ENCODE measurements at regions not wholly inside any gene's neighbourhood (a gene's known extent, or its start where the extent isn't known, plus 50 kb on each side); places are given as distances from the start of the nearest gene placed in this dataset.

GRCh38 chr7:70884440-70884764 lies 247.5 kb upstream of the GALNT17 start:
- no peak for DNase-seq
- Histone ChIP-seq H3K9me3 (no peaks in the 10 kb centered on the region), H3K27me3 (no peaks in the 10 kb centered on the region), H3K4me1 (no peaks in the 10 kb centered on the region), H3K27ac (no peak overlapping the region), H3K4me3 (no peak overlapping the region), H3K36me3 (no peaks in the 10 kb centered on the region)
- TF ChIP-seq POLR2A (IDR thresholded peaks at IDR 0.05) (no peak), CTCF (IDR thresholded peaks at IDR 0.05) (no peak)
- intact Hi-C loops (cut with DNase I; ENCODE audit: low total_unique reads): no loop called here

GRCh38 chr7:70884809-70885208 lies 247.1 kb upstream of the GALNT17 start:
- Histone ChIP-seq H3K27ac (no peak overlapping the region), H3K4me3 (no peak overlapping the region), H3K36me3 (no peaks in the 10 kb centered on the region), H3K9me3 (no peaks in the 10 kb centered on the region), H3K27me3 (no peaks in the 10 kb centered on the region), H3K4me1 (no peaks in the 10 kb centered on the region)
- intact Hi-C loops (cut with DNase I; ENCODE audit: low total_unique reads): no loop called here
- no peak for TF ChIP-seq POLR2A (IDR thresholded peaks at IDR 0.05)
- no peak for TF ChIP-seq CTCF (IDR thresholded peaks at IDR 0.05)
- no peak for DNase-seq

- no peaks in the 10 kb centered on the region for H3K4me1 ChIP-seq
- no peaks in the 10 kb centered on the region for H3K27me3 ChIP-seq
- no peaks in the 10 kb centered on the region for H3K36me3 ChIP-seq
- no peak for DNase-seq
- H3K9me3 ChIP-seq: no peaks in the 10 kb centered on the region
- intact Hi-C loops (cut with DNase I; ENCODE audit: low total_unique reads): no loop called here
- no peak overlapping the region for H3K4me3 ChIP-seq
- TF ChIP-seq POLR2A (IDR thresholded peaks at IDR 0.05) (no peak), CTCF (IDR thresholded peaks at IDR 0.05) (no peak)
- H3K27ac ChIP-seq: no peak overlapping the region
Measured at GRCh38 chr7:70886547-70886946, 245.4 kb upstream of the GALNT17 start.

- H3K4me1 ChIP-seq: no peaks in the 10 kb centered on the region
- no peaks in the 10 kb centered on the region for H3K36me3 ChIP-seq
- H3K27me3 ChIP-seq: no peaks in the 10 kb centered on the region
- intact Hi-C loops (cut with DNase I; ENCODE audit: low total_unique reads): no loop called here
- DNase-seq: no peak
- H3K9me3 ChIP-seq: no peaks in the 10 kb centered on the region
- no peak overlapping the region for H3K4me3 ChIP-seq
- no peak overlapping the region for H3K27ac ChIP-seq
- TF ChIP-seq CTCF (IDR thresholded peaks at IDR 0.05) (no peak), POLR2A (IDR thresholded peaks at IDR 0.05) (no peak)
Measured at GRCh38 chr7:70887186-70887585, 244.8 kb upstream of the GALNT17 start.

GRCh38 chr7:70890147-70890969 lies 241.6 kb upstream of the GALNT17 start:
- Histone ChIP-seq H3K9me3 (no peaks in the 10 kb centered on the region), H3K4me3 (no peak overlapping the region), H3K27ac (no peak overlapping the region), H3K4me1 (no peaks in the 10 kb centered on the region), H3K27me3 (no peaks in the 10 kb centered on the region), H3K36me3 (no peaks in the 10 kb centered on the region)
- intact Hi-C loops (cut with DNase I; ENCODE audit: low total_unique reads): no loop called here
- DNase-seq: no peak
- TF ChIP-seq CTCF (IDR thresholded peaks at IDR 0.05) (no peak), POLR2A (IDR thresholded peaks at IDR 0.05) (no peak)
